ENCODE measurements at regions not wholly inside any gene's neighbourhood (a gene's known extent, or its start where the extent isn't known, plus 50 kb on each side); places are given as distances from the start of the nearest gene placed in this dataset. TPM values are rescaled to one million over a fixed set of nuclear protein-coding genes. Genes with fewer than 3 reads are reported as not detected.

Small RNA genes lying in the stretch of these regions (small RNA-seq; reads per million reads assigned to genes)
- gene RNU6-730P, result not detected
